ENCODE measurements at regions not wholly inside any gene's neighbourhood (a gene's known extent, or its start where the extent isn't known, plus 50 kb on each side); places are given as distances from the start of the nearest gene placed in this dataset.

- Histone ChIP-seq H3F3A (ENCODE audit: insufficient read depth, low read length) (no peaks in the 10 kb centered on the region), H3K4me1 (ENCODE audit: low read length) (no peaks in the 10 kb centered on the region), H3K4me2 (ENCODE audit: low read depth, low read length) (no peak overlapping the region), H3K27me3 (replicated peaks; ENCODE audit: insufficient read depth, low read length) (no peaks in the 10 kb centered on the region), H3K4me3 (ENCODE audit: low read length) (no peak overlapping the region), H3K79me2 (ENCODE audit: low read length) (no peaks in the 10 kb centered on the region), H2AFZ (ENCODE audit: low read length) (no peak overlapping the region), H3K9ac (ENCODE audit: low read length) (no peak overlapping the region), H3K36me3 (replicated peaks; ENCODE audit: insufficient read depth, low read length) (no peaks in the 10 kb centered on the region), H3K9me3 (replicated peaks; ENCODE audit: insufficient read depth, low read length) (no peaks in the 10 kb centered on the region), H3K27ac (ENCODE audit: low read length) (no peak overlapping the region), H3K9me2 (replicated peaks; ENCODE audit: insufficient read depth, low read length) (no peaks in the 10 kb centered on the region), H4K20me1 (ENCODE audit: insufficient read depth, low read length) (no peaks in the 10 kb centered on the region)
- no peak for DNase-seq
- no peak for TF ChIP-seq EZH2phosphoT487 (IDR thresholded peaks at IDR 0.05; ENCODE audit: low read length)
- no peak for TF ChIP-seq EZH2 (optimal IDR thresholded peaks at IDR 0.05; ENCODE audit: low read depth, low read length)
- TF ChIP-seq CTCF (IDR thresholded peaks at IDR 0.05; ENCODE audit: low read length): no peak
Measured at GRCh38 chr16:8087597-8088289, 502.6 kb downstream of the TMEM114 start.

- H3K27ac ChIP-seq (ENCODE audit: low read length): no peak overlapping the region
- H2AFZ ChIP-seq (ENCODE audit: low read length): no peak overlapping the region
- no peak overlapping the region for H3K9ac ChIP-seq (ENCODE audit: low read length)
- no peak for TF ChIP-seq EZH2phosphoT487 (IDR thresholded peaks at IDR 0.05; ENCODE audit: low read length)
- TF ChIP-seq EZH2 (optimal IDR thresholded peaks at IDR 0.05; ENCODE audit: low read depth, low read length): no peak
- TF ChIP-seq CTCF (IDR thresholded peaks at IDR 0.05; ENCODE audit: low read length): no peak
- H3K9me3 ChIP-seq (replicated peaks; ENCODE audit: insufficient read depth, low read length): no peaks in the 10 kb centered on the region
- H4K20me1 ChIP-seq (ENCODE audit: insufficient read depth, low read length): no peaks in the 10 kb centered on the region
- H3K79me2 ChIP-seq (ENCODE audit: low read length): no peaks in the 10 kb centered on the region
- DNase-seq: no peak
- no peak overlapping the region for H3K4me3 ChIP-seq (ENCODE audit: low read length)
- H3K4me2 ChIP-seq (ENCODE audit: low read depth, low read length): no peak overlapping the region
- no peaks in the 10 kb centered on the region for H3K9me2 ChIP-seq (replicated peaks; ENCODE audit: insufficient read depth, low read length)
- H3K4me1 ChIP-seq (ENCODE audit: low read length): no peaks in the 10 kb centered on the region
- no peaks in the 10 kb centered on the region for H3K27me3 ChIP-seq (replicated peaks; ENCODE audit: insufficient read depth, low read length)
- H3F3A ChIP-seq (ENCODE audit: insufficient read depth, low read length): no peaks in the 10 kb centered on the region
- no peaks in the 10 kb centered on the region for H3K36me3 ChIP-seq (replicated peaks; ENCODE audit: insufficient read depth, low read length)
Measured at GRCh38 chr16:8087146-8087545, 503.2 kb downstream of the TMEM114 start.

- Histone ChIP-seq H3K79me2 (ENCODE audit: low read length) (no peaks in the 10 kb centered on the region), H3K4me2 (ENCODE audit: low read depth, low read length) (no peak overlapping the region), H3K27me3 (replicated peaks; ENCODE audit: insufficient read depth, low read length) (no peaks in the 10 kb centered on the region), H3K36me3 (replicated peaks; ENCODE audit: insufficient read depth, low read length) (no peaks in the 10 kb centered on the region), H2AFZ (ENCODE audit: low read length) (no peak overlapping the region), H3K4me1 (ENCODE audit: low read length) (no peaks in the 10 kb centered on the region), H3K9ac (ENCODE audit: low read length) (no peak overlapping the region), H3K4me3 (ENCODE audit: low read length) (no peak overlapping the region), H3F3A (ENCODE audit: insufficient read depth, low read length) (no peaks in the 10 kb centered on the region), H3K9me2 (replicated peaks; ENCODE audit: insufficient read depth, low read length) (no peaks in the 10 kb centered on the region), H4K20me1 (ENCODE audit: insufficient read depth, low read length) (no peaks in the 10 kb centered on the region), H3K27ac (ENCODE audit: low read length) (no peak overlapping the region), H3K9me3 (replicated peaks; ENCODE audit: insufficient read depth, low read length) (no peaks in the 10 kb centered on the region)
- TF ChIP-seq EZH2phosphoT487 (IDR thresholded peaks at IDR 0.05; ENCODE audit: low read length): no peak
- TF ChIP-seq CTCF (IDR thresholded peaks at IDR 0.05; ENCODE audit: low read length): no peak
- no peak for TF ChIP-seq EZH2 (optimal IDR thresholded peaks at IDR 0.05; ENCODE audit: low read depth, low read length)
- DNase-seq: no peak
Measured at GRCh38 chr16:8084882-8085281, 505.4 kb downstream of the TMEM114 start.

Data from MM.1S (cell line).